ENCODE measurements at regions not wholly inside any gene's neighbourhood (a gene's known extent, or its start where the extent isn't known, plus 50 kb on each side); places are given as distances from the start of the nearest gene placed in this dataset.
"Not testable (repeated sequence)": the region's sequence is repeated elsewhere in the genome, so short reads cannot be mapped to it uniquely, and the experiment has no call there.

DNA sequence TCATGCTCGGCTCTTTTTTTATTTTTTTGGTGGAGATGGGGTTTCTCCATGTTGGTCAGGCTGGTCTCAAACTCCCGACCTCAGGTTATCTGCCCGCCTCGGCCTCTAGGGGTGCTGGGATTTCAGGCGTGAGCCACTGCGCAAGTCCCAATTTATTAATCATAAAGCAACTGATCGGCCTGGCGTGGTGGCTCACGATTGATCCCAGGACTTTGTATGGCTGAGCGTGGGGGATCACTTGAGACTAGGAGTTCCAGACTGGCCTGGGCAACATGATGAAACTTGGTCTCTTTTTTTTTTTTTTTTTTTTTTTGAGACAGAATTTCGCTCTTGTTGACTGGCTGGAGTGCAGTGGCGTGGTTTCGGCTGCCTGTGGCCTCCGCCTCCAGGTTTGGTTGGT lies 139.8 kb downstream of the GOLGA6L22 start:
- 67 to 87% methylated on average over 10 to 14 of the region's 14 CpGs for WGBS, 2 donors
- H3K36me3 ChIP-seq (ENCODE audit: low read depth, missing control alignments); H3K9me3 ChIP-seq; DNase-seq; H3K27ac ChIP-seq; H3K4me1 ChIP-seq; H3K27me3 ChIP-seq; intact Hi-C loops (cut with DNase I; ENCODE audit: low total_unique reads); H3K4me3 ChIP-seq: not testable (repeated sequence)

DNA sequence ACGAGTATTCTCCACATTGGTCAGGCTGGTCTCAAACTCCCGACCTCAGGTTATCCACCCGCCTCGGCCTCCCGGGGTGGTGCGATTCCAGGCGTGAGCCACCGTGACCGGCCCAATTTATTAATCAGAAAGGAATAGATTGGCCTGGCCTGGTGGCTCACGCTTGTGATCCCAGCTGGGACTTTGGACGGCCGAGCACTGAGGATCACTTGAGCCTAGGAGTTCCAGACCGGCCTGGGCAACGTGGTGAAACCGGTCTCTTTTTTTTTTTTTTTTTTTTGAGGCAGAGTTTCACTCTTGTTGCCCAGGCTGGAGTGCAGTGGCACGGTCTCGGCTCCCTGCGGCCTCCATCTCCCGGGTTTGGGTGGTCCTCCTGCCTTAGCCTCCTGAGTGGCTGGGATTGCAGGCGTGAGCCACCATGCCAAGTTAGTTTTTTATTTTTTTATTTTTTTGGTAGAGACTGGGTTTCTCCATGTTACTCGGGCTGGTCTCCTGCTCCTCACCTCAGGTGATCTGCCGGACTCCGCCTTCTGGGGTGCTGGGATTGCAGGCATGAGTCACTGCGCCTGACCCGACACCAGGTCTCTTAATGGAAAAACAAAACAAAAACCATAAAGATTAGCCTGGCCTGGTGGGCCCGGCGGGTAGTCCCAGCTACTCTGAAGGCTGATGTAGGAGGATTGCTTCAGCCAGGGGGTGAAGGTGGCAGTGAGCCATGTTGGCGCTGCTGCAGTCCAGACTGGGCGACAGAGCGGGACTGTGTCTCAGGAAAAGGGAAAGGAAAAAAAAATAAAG lies 141.0 kb downstream of the GOLGA6L22 start:
- H3K4me3 ChIP-seq = not testable (repeated sequence)
- 41 to 72% methylated on average over 25 to 30 of the region's 30 CpGs for WGBS, 2 donors

GRCh38 chr15:22616976-22617375 lies 158.3 kb downstream of the GOLGA6L22 start:
- intact Hi-C loops (cut with DNase I; ENCODE audit: low total_unique reads); DNase-seq; H3K36me3 ChIP-seq (ENCODE audit: low read depth, missing control alignments); H3K4me1 ChIP-seq; H3K4me3 ChIP-seq; H3K27me3 ChIP-seq; H3K9me3 ChIP-seq; H3K27ac ChIP-seq: not testable (repeated sequence)
- WGBS, 2 donors = 57% methylated on average over 9 of the region's 9 CpGs; no CpG with 5 or more reads in 1 of the 2 donors

More for the DNA sequence above, 141.0 kb downstream of the GOLGA6L22 start:
- DNase-seq = peak; percentile 52
- intact Hi-C loops (cut with DNase I; ENCODE audit: low total_unique reads); H3K9me3 ChIP-seq; H3K27ac ChIP-seq; H3K27me3 ChIP-seq; H3K36me3 ChIP-seq (ENCODE audit: low read depth, missing control alignments); H3K4me1 ChIP-seq: not testable (repeated sequence)

GRCh38 chr15:22631789-22632188 lies 154.7 kb upstream of the NIPA1 start:
- DNase-seq; intact Hi-C loops (cut with DNase I; ENCODE audit: low total_unique reads); H3K9me3 ChIP-seq; H3K36me3 ChIP-seq (ENCODE audit: low read depth, missing control alignments); H3K27me3 ChIP-seq; H3K4me1 ChIP-seq; H3K27ac ChIP-seq; H3K4me3 ChIP-seq: not testable (repeated sequence)
- 36 to 41% methylated on average over 3 of the region's 3 CpGs for WGBS, 2 donors

- H3K4me1 ChIP-seq; H3K36me3 ChIP-seq (ENCODE audit: low read depth, missing control alignments); H3K4me3 ChIP-seq; H3K9me3 ChIP-seq; DNase-seq; H3K27ac ChIP-seq; H3K27me3 ChIP-seq; intact Hi-C loops (cut with DNase I; ENCODE audit: low total_unique reads): not testable (repeated sequence)
- WGBS, 2 donors = 68 to 76% methylated on average over 2 of the region's 2 CpGs
These were observed 146.5 kb upstream of the NIPA1 start for GRCh38 chr15:22639983-22640382.

DNA sequence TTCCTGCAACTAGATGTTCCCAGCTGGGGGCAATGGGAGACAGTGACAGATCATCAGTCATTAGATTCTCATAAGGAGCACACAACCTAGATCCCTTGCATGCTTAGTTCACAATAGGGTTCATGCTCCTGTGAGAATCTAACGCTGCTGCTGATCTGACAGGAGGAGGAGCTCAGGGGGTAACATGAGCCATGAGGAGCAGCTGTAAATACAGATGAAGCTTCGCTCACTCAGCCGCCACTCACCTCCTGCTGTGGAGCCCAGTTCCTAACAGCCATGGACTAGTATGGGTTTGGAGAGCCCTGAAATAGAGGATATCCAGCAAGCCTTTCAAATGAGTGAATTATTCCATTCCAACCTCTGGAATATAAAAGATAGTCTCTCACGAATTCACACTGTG lies 137.0 kb upstream of the NIPA1 start:
- H3K36me3 ChIP-seq (ENCODE audit: low read depth, missing control alignments); H3K9me3 ChIP-seq; H3K4me1 ChIP-seq; H3K27ac ChIP-seq; H3K4me3 ChIP-seq; DNase-seq; intact Hi-C loops (cut with DNase I; ENCODE audit: low total_unique reads); H3K27me3 ChIP-seq: not testable (repeated sequence)
- 82 to 87% methylated on average over 4 of the region's 4 CpGs for WGBS, 2 donors

DNA sequence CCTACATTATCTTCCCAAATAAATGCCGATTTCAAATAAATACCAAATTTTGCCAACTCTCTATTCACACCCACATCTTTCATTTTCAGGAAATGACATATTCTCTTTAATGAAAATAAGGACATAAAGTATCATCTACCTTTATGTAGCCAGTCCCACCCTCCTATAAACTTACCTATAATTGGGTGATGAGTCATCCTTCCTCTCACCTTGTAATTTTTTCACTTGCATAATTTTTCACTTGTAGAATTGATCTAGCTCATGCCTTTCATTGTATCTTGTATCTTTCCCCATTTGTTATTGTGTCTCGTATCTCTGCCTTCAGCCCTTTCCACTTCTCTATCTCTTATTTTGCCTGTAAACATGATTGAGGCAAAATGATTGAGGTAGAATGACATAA lies 135.3 kb upstream of the NIPA1 start:
- intact Hi-C loops (cut with DNase I; ENCODE audit: low total_unique reads); H3K36me3 ChIP-seq (ENCODE audit: low read depth, missing control alignments); H3K9me3 ChIP-seq; H3K4me1 ChIP-seq; DNase-seq; H3K4me3 ChIP-seq; H3K27ac ChIP-seq; H3K27me3 ChIP-seq: not testable (repeated sequence)
- WGBS, 2 donors = 86 to 91% methylated on average over 2 of the region's 2 CpGs

GRCh38 chr15:22664294-22665058 lies 122.0 kb upstream of the NIPA1 start:
- H3K27me3 ChIP-seq; H3K4me1 ChIP-seq; intact Hi-C loops (cut with DNase I; ENCODE audit: low total_unique reads); H3K9me3 ChIP-seq; H3K36me3 ChIP-seq (ENCODE audit: low read depth, missing control alignments): not testable (repeated sequence)
- H3K27ac ChIP-seq = peak overlapping the region; percentile 82 to 95
- H3K4me3 ChIP-seq = peak overlapping the region; percentile 59 to 65
- WGBS, 2 donors = 0% methylated on average over 37 of the region's 110 CpGs; no CpG with 5 or more reads in 1 of the 2 donors
- peak; percentile 32 for DNase-seq

DNA sequence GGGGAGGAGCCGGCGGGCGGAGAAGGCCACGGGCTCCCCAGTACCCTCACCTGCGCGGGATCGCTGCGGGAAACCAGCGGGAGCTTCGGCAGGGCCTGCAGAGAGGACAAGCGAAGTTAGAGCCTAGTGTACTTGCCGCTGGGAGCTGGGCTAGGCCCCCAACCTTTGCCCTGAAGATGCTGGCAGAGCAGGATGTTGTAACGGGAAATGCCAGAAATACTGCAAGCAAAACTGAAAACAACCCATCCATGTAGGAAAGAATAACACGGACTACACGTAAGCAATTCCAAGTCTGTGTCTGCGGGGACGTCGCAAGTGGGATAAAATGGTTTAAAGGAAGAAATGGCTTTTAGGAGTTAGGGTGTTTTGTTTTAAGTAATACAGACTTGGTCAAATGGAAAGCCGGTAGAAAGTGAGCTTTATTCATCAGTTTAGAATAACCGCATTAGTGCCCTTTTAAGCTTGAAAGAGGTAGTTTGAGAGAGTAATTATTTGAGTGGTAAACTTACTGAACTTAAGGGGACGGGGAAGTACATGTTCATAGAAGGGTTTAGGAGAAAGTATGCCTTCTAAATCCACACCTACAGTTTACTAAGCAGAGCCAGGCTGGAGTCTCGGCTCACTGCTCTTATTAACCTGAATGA lies 121.3 kb upstream of the NIPA1 start:
- Histone ChIP-seq H3K27ac (peak overlapping the region; percentile 82 to 95), H3K4me3 (peak overlapping the region; percentile 59 to 65)
- H3K36me3 ChIP-seq (ENCODE audit: low read depth, missing control alignments); H3K27me3 ChIP-seq; intact Hi-C loops (cut with DNase I; ENCODE audit: low total_unique reads); H3K9me3 ChIP-seq; H3K4me1 ChIP-seq: not testable (repeated sequence)
- 0 to 1% methylated on average over 10 to 12 of the region's 22 CpGs for WGBS, 2 donors
- DNase-seq = peak; percentile 30

DNA sequence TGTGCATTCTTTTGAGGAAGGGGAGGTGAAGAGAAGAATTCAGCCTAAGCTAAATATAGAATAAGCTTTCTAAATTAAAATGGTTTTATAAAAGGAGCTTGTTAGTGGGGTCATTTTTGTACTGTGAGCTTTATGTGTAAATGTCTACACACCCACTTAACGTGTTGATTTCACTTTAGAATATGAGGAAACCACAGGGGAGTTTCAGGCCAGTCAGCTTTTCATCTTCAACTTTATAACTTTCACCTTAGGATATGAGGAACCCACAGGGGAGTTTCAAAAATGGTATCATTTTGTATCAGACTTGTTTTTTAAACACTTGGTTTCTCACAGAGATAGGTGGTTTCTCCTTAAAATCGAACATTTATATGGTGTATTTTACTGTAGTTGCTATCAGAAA lies 120.7 kb upstream of the NIPA1 start:
- H3K4me1 ChIP-seq; H3K27me3 ChIP-seq; DNase-seq; H3K9me3 ChIP-seq; H3K36me3 ChIP-seq (ENCODE audit: low read depth, missing control alignments); intact Hi-C loops (cut with DNase I; ENCODE audit: low total_unique reads): not testable (repeated sequence)
- Histone ChIP-seq H3K27ac (peak overlapping the region; percentile 82 to 95), H3K4me3 (peak overlapping the region; percentile 59 to 65)
- WGBS, 2 donors = 6 to 18% methylated on average over 2 of the region's 2 CpGs

GRCh38 chr15:22684786-22685185 lies 101.7 kb upstream of the NIPA1 start:
- DNase-seq; intact Hi-C loops (cut with DNase I; ENCODE audit: low total_unique reads); H3K27ac ChIP-seq; H3K4me3 ChIP-seq; H3K36me3 ChIP-seq (ENCODE audit: low read depth, missing control alignments); H3K9me3 ChIP-seq; H3K27me3 ChIP-seq; H3K4me1 ChIP-seq: not testable (repeated sequence)
- WGBS, 2 donors = 78 to 84% methylated on average over 2 of the region's 2 CpGs

DNA sequence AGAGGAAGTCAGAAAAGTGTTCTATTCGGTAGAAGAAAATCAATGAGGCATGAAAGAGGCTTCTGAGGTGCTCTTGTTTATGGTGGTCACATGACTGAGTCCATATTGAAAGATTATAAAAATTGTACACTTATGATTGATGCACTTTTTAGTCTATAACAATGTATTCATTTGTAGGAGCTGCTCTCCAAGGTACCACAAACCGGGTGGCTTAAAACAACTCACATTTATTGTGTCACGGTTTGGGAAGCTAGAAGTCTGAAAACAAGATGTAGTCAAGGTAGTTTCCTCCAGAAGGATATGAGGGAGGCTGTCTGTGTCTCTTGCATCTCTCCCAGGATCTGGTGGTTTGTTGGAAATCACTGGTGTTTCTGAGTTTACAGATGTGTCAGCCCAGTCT lies 86.6 kb upstream of the NIPA1 start:
- H3K4me3 ChIP-seq; H3K36me3 ChIP-seq (ENCODE audit: low read depth, missing control alignments); DNase-seq; intact Hi-C loops (cut with DNase I; ENCODE audit: low total_unique reads); H3K4me1 ChIP-seq; H3K9me3 ChIP-seq; H3K27ac ChIP-seq; H3K27me3 ChIP-seq: not testable (repeated sequence)
- WGBS, 2 donors = 66 to 84% methylated on average over 2 to 3 of the region's 3 CpGs

All from testis (tissue), 2 donors.